Lower lobe of right lung (tissue), 2 donors: ENCODE measurements at regions not wholly inside any gene's neighbourhood (a gene's known extent, or its start where the extent isn't known, plus 50 kb on each side); places are given as distances from the start of the nearest gene placed in this dataset.

Source experiments
- ATAC-seq, 2 donors: fragments of 200-7000 bp; cut with Tn5 transposase; one replicate each; pipeline ENCODE4 v1.9.1; 2020 to 2022; ENCODE audit warnings: mild to moderate bottlenecking in 2 of 2, moderate library complexity in 2 of 2
- DNase-seq: peaks from one replicate; pipeline ENCODE4 v3.0.0-alpha.2; 2020
- H3K27ac ChIP-seq: fragments of 200-600 bp; one replicate; pipeline ENCODE4 v1.8.0; 2022
- H3K27me3 ChIP-seq: fragments of 200-600 bp; one replicate; pipeline ENCODE4 v1.8.0; 2022; ENCODE audit warnings: low read depth
- H3K36me3 ChIP-seq: fragments of 200-600 bp; one replicate; pipeline ENCODE4 v1.8.0; 2022; ENCODE audit warnings: mild to moderate bottlenecking
- H3K4me1 ChIP-seq: fragments of 200-600 bp; one replicate; pipeline ENCODE4 v1.8.0; 2022
- H3K4me3 ChIP-seq: fragments of 200-600 bp; one replicate; pipeline ENCODE4 v1.8.0; 2022; ENCODE audit warnings: mild to moderate bottlenecking
- H3K9me3 ChIP-seq: fragments of 200-600 bp; one replicate; pipeline ENCODE4 v1.8.0; 2022
- CTCF ChIP-seq: fragments of 200-600 bp; IDR thresholded peaks from one replicate; pipeline ENCODE4 v1.8.0; 2022; ENCODE audit warnings: antibody characterized with exemption, mild to moderate bottlenecking
- intact Hi-C: fragments of 100-400 bp; cut with DNase I; formaldehyde crosslinking; loops from one replicate; pipeline ENCODE4 v1.11.0; 2022
- donor health status: DM: no; HTN: yes; CAD: no; lungs with severe emphysema.

- no peak for TF ChIP-seq CTCF
- Histone ChIP-seq H3K4me1 (no peaks in the 10 kb centered on the region), H3K4me3 (no peak overlapping the region), H3K27me3 (no peaks in the 10 kb centered on the region), H3K36me3 (no peaks in the 10 kb centered on the region), H3K9me3 (peaks cover 3% of the 10 kb centered on the region), H3K27ac (no peak overlapping the region)
- ATAC-seq (no peak), DNase-seq (no peak)
- intact Hi-C loops, result no loop called here
Observed at GRCh38 chr6:22455378-22455777, 114.0 kb upstream of the HDGFL1 start.

GRCh38 chr6:22457996-22458395 is 111.4 kb upstream of the HDGFL1 start:
- DNase-seq (no peak), ATAC-seq (no peak)
- no peak overlapping the region for H3K4me3 ChIP-seq
- no peak overlapping the region for H3K27ac ChIP-seq
- H3K4me1 ChIP-seq, result no peaks in the 10 kb centered on the region
- intact Hi-C loops, result no loop called here
- H3K36me3 ChIP-seq, result no peaks in the 10 kb centered on the region
- peaks cover 3% of the 10 kb centered on the region for H3K9me3 ChIP-seq
- TF ChIP-seq CTCF, result no peak
- H3K27me3 ChIP-seq, result no peaks in the 10 kb centered on the region

GRCh38 chr6:22466665-22467245 is 102.6 kb upstream of the HDGFL1 start:
- Histone ChIP-seq H3K36me3 (no peaks in the 10 kb centered on the region), H3K27me3 (no peaks in the 10 kb centered on the region), H3K4me3 (no peak overlapping the region), H3K4me1 (peaks cover 23% of the 10 kb centered on the region), H3K9me3 (no peaks in the 10 kb centered on the region), H3K27ac (no peak overlapping the region)
- TF ChIP-seq CTCF, result no peak
- no peak for DNase-seq
- ATAC-seq, result peak; percentile 93 to 97
- intact Hi-C loops, result no loop called here

- Histone ChIP-seq H3K36me3 (no peaks in the 10 kb centered on the region), H3K27ac (no peak overlapping the region)
Observed at GRCh38 chr6:22467645-22468044, 101.7 kb upstream of the HDGFL1 start.

GRCh38 chr6:22468256-22468965 is 101.0 kb upstream of the HDGFL1 start:
- Histone ChIP-seq H3K4me3 (no peak overlapping the region), H3K4me1 (peaks cover 25% of the 10 kb centered on the region), H3K27me3 (no peaks in the 10 kb centered on the region), H3K9me3 (no peaks in the 10 kb centered on the region), H3K36me3 (no peaks in the 10 kb centered on the region), H3K27ac (no peak overlapping the region)
- no peak for TF ChIP-seq CTCF
- intact Hi-C loops, result no loop called here
- ATAC-seq (no peak), DNase-seq (no peak)

More at GRCh38 chr6:22467645-22468044, 101.7 kb upstream of the HDGFL1 start:
- no peak overlapping the region for H3K4me3 ChIP-seq
- H3K27me3 ChIP-seq, result no peaks in the 10 kb centered on the region
- H3K4me1 ChIP-seq, result peaks cover 25% of the 10 kb centered on the region
- intact Hi-C loops, result no loop called here
- ATAC-seq (no peak), DNase-seq (no peak)
- H3K9me3 ChIP-seq, result no peaks in the 10 kb centered on the region
- TF ChIP-seq CTCF, result no peak
